Lung (tissue), 11 donors: ENCODE measurements at regions not wholly inside any gene's neighbourhood (a gene's known extent, or its start where the extent isn't known, plus 50 kb on each side); places are given as distances from the start of the nearest gene placed in this dataset.

Experiments
- ATAC-seq: fragments of 200-7000 bp; cut with Tn5 transposase; one replicate; pipeline ENCODE4 v1.9.1; 2020; ENCODE audit warnings: moderate number of reproducible peaks; ENCODE audit not compliant: insufficient read depth, low FRiP score
- DNase-seq, 3 donors: peaks; one replicate each; pipeline ENCODE4 v3.0.0-alpha.2; 2013 to 2017
- H3K27ac ChIP-seq, 2 donors: one replicate each; pipeline ENCODE4 v1.5.1; 2013; ENCODE audit warnings: mild to moderate bottlenecking in 2 of 2, moderate library complexity in 2 of 2, control low read depth in 1 of 2, inconsistent platforms in 1 of 2, low read depth in 1 of 2, low read length in 1 of 2
- H3K27me3 ChIP-seq, 3 donors: one replicate each; pipeline ENCODE4 v1.5.1; 2013; ENCODE audit warnings: low read length in 2 of 3; ENCODE audit not compliant: control insufficient read depth in 3 of 3, insufficient read depth in 3 of 3
- H3K36me3 ChIP-seq, 4 donors: one replicate each; pipeline ENCODE4 v1.5.1; 2013; ENCODE audit warnings: low read length in 4 of 4, mild to moderate bottlenecking in 1 of 4, moderate library complexity in 1 of 4; ENCODE audit not compliant: control insufficient read depth in 4 of 4, insufficient read depth in 4 of 4
- H3K4me1 ChIP-seq, 5 donors: one replicate each; pipeline ENCODE4 v1.5.1; 2013; ENCODE audit warnings: low read length in 5 of 5, mild to moderate bottlenecking in 2 of 5, moderate library complexity in 1 of 5; ENCODE audit not compliant: control insufficient read depth in 5 of 5, insufficient read depth in 5 of 5
- H3K4me3 ChIP-seq: one replicate; pipeline ENCODE4 v1.5.1; 2013; ENCODE audit warnings: mild to moderate bottlenecking, control low read depth, moderate library complexity
- H3K9ac ChIP-seq, 2 donors: one replicate each; pipeline ENCODE4 v1.5.1; 2013; ENCODE audit warnings: low read length in 2 of 2, control low read depth in 1 of 2; ENCODE audit not compliant: insufficient read depth in 1 of 2
- H3K9me3 ChIP-seq, 4 donors: one replicate each; pipeline ENCODE4 v1.5.1; 2013; ENCODE audit warnings: low read length in 3 of 4, mild to moderate bottlenecking in 1 of 4, moderate library complexity in 1 of 4; ENCODE audit not compliant: control insufficient read depth in 4 of 4, insufficient read depth in 3 of 4
- WGBS, 2 donors: extraction: QIAGEN DNeasy Blood & Tissue Kit; methylation state at CpG; one replicate each; pipeline ENCODE4 v1.1.7; 2013; 5-methylcytosine and 5-hydroxymethylcytosine counted together
- TF ChIP-seq, protein P1 (sequence below): IDR thresholded peaks from 2 replicates; pipeline ENCODE4 v1.5.1; 2012; ENCODE audit warnings: mild to moderate bottlenecking; ENCODE audit errors: control extremely low read depth, extremely low read depth
- donor health status: control.
- donor health status: control.
- donor health status: Bipolar disorder and iron deficiency.
- donor health status: healthy.
- donor health status: DM: yes; HTN: yes; CAD: no.

DNA sequence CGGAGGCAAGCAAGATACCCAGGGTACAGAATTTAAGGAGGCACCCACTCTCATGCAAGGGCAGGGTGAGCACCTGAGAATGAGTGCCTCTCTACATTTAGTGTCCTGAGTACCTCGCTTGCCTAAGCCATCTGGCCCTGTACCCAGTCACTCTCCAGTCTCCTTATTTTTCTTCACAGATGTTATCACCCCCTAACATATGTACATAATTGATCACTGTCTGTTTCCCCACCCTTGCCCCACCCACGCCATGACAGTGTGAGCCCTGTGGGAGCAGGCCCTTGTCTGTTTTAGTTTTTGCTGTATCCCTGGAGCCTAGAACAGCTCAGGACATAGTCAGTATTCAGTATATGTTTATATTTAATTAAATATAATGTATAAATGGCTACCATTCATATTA is 113.6 kb downstream of the SPRY1 start:
- H3K4me3 ChIP-seq, result no peak overlapping the region
- H3K9me3 ChIP-seq, result no peaks in the 10 kb centered on the region
- no peaks in the 10 kb centered on the region for H3K27me3 ChIP-seq
- DNase-seq (no peak), ATAC-seq (no peak)
- H3K36me3 ChIP-seq, result no peaks in the 10 kb centered on the region
- peaks cover 0 to 10% (median 2%) of the 10 kb centered on the region in 5 donors for H3K4me1 ChIP-seq
- TF ChIP-seq, protein P1, sequence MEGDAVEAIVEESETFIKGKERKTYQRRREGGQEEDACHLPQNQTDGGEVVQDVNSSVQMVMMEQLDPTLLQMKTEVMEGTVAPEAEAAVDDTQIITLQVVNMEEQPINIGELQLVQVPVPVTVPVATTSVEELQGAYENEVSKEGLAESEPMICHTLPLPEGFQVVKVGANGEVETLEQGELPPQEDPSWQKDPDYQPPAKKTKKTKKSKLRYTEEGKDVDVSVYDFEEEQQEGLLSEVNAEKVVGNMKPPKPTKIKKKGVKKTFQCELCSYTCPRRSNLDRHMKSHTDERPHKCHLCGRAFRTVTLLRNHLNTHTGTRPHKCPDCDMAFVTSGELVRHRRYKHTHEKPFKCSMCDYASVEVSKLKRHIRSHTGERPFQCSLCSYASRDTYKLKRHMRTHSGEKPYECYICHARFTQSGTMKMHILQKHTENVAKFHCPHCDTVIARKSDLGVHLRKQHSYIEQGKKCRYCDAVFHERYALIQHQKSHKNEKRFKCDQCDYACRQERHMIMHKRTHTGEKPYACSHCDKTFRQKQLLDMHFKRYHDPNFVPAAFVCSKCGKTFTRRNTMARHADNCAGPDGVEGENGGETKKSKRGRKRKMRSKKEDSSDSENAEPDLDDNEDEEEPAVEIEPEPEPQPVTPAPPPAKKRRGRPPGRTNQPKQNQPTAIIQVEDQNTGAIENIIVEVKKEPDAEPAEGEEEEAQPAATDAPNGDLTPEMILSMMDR, result no peak
- H3K9ac ChIP-seq, result no peak overlapping the region
- WGBS, 2 donors, result 89 to 97% methylated on average over 3 of the region's 3 CpGs
- H3K27ac ChIP-seq, result no peak overlapping the region

GRCh38 chr4:123510659-123511058 is 114.1 kb downstream of the SPRY1 start:
- DNase-seq (no peak), ATAC-seq (no peak)
- H3K27ac ChIP-seq, result no peak overlapping the region
- WGBS, 2 donors, result 96% methylated on average over 3 of the region's 3 CpGs
- H3K9ac ChIP-seq, result no peak overlapping the region
- peaks cover 0 to 10% (median 2%) of the 10 kb centered on the region in 5 donors for H3K4me1 ChIP-seq
- no peaks in the 10 kb centered on the region for H3K36me3 ChIP-seq
- H3K9me3 ChIP-seq, result no peaks in the 10 kb centered on the region
- TF ChIP-seq, protein P1, result no peak
- no peak overlapping the region for H3K4me3 ChIP-seq
- H3K27me3 ChIP-seq, result no peaks in the 10 kb centered on the region

GRCh38 chr4:123516576-123516975 is 120.0 kb downstream of the SPRY1 start:
- H3K9me3 ChIP-seq, result no peaks in the 10 kb centered on the region
- no peaks in the 10 kb centered on the region for H3K27me3 ChIP-seq
- DNase-seq (no peak), ATAC-seq (no peak)
- no peak overlapping the region for H3K27ac ChIP-seq
- no peak overlapping the region for H3K4me3 ChIP-seq
- no peak overlapping the region for H3K9ac ChIP-seq
- TF ChIP-seq, protein P1, result no peak
- H3K4me1 ChIP-seq, result no peaks in the 10 kb centered on the region
- H3K36me3 ChIP-seq, result no peaks in the 10 kb centered on the region
- 57 to 90% methylated on average over 3 of the region's 3 CpGs for WGBS, 2 donors

DNA sequence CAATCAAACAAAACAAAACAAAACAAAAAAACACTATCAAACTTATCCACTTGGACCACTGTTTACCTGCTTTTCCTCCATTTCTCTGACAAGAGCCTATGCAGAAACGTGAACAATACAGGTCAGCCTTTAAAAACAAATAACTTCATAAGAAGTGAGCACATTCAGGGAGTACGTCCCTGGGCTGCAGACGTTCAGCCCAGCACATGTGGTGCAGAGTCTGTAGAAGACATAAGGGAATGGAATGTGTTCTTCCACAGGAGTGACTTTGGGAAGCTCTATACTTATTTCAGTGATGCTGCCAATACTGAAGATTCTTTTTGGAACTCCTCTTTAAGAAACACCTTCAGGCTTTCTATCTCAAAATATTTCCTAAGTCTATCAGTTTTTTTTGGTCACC is 120.6 kb downstream of the SPRY1 start:
- H3K4me1 ChIP-seq, result no peaks in the 10 kb centered on the region
- H3K9ac ChIP-seq, result no peak overlapping the region
- DNase-seq, result no peak
- H3K4me3 ChIP-seq, result no peak overlapping the region
- no peaks in the 10 kb centered on the region for H3K9me3 ChIP-seq
- 71 to 78% methylated on average over 3 of the region's 3 CpGs for WGBS, 2 donors
- H3K27ac ChIP-seq, result no peak overlapping the region
- H3K27me3 ChIP-seq, result no peaks in the 10 kb centered on the region
- no peak for ATAC-seq
- H3K36me3 ChIP-seq, result no peaks in the 10 kb centered on the region
- TF ChIP-seq, protein P1, result no peak
